H1 (cell line): ENCODE measurements at regions not wholly inside any gene's neighbourhood (a gene's known extent, or its start where the extent isn't known, plus 50 kb on each side); places are given as distances from the start of the nearest gene placed in this dataset.

Source experiments
- CTCF ChIA-PET: fragments of 300-600 bp; sonication (Branson Sonifier 250); formaldehyde crosslinking; loops from one replicate; lab custom pipeline; 2021; ENCODE audit not compliant: partially characterized antibody; lab: Charles Lee
- POLR2A ChIA-PET: fragments of 300-600 bp; sonication (Branson Sonifier 250); formaldehyde crosslinking; loops from one replicate; lab custom pipeline; 2021; ENCODE audit warnings: inconsistent platforms; ENCODE audit not compliant: partially characterized antibody; lab: Charles Lee
- DNase-seq, 2 experiments: peaks; one replicate each; pipeline versions ENCODE4 v3.0.0 to v3.0.0-alpha.2; 2010 to 2022; ENCODE audit warnings: low spot score in 2 of 2, low read depth in 1 of 2, mixed read lengths in 1 of 2
- FAIRE-seq: peaks from 2 replicates; lab custom pipeline; 2011; peaks lifted over from hg19 to GRCh38; lab: Jason Lieb, UNC
- H2AFZ ChIP-seq: 2 replicates; pipeline ENCODE4 v1.8.1; 2012; ENCODE audit warnings: low read length, inconsistent platforms
- H2AK5ac ChIP-seq: 2 replicates; pipeline ENCODE4 v1.6.1; 2013; ENCODE audit warnings: low read depth, low read length
- H2BK120ac ChIP-seq: replicated peaks from 2 replicates; pipeline ENCODE3; 2013; ENCODE audit warnings: low read depth, low read length, inconsistent platforms
- H2BK12ac ChIP-seq: 2 replicates; pipeline ENCODE4 v1.6.1; 2013; ENCODE audit warnings: low read depth, low read length
- H2BK15ac ChIP-seq: 2 replicates; pipeline ENCODE4 v1.6.1; 2013; ENCODE audit warnings: low read length
- H2BK20ac ChIP-seq: 2 replicates; pipeline ENCODE4 v1.6.1; 2013; ENCODE audit warnings: low read length
- H2BK5ac ChIP-seq: 2 replicates; pipeline ENCODE4 v1.6.1; 2013; ENCODE audit warnings: low read depth, low read length
- H3K14ac ChIP-seq: 2 replicates; pipeline ENCODE4 v1.6.1; 2013; ENCODE audit warnings: inconsistent platforms; ENCODE audit not compliant: insufficient read length
- H3K18ac ChIP-seq: 2 replicates; pipeline ENCODE4 v1.6.1; 2013; ENCODE audit warnings: low read length; ENCODE audit errors: extremely low read depth
- H3K23ac ChIP-seq: 2 replicates; pipeline ENCODE4 v1.6.1; 2013; ENCODE audit warnings: inconsistent platforms; ENCODE audit not compliant: insufficient read length
- H3K23me2 ChIP-seq: 2 replicates; pipeline ENCODE4 v1.6.1; 2013; ENCODE audit warnings: low read depth, low read length
- H3K27ac ChIP-seq: 2 replicates; pipeline ENCODE4 v1.6.1; 2011; ENCODE audit warnings: low read depth, low read length, inconsistent platforms
- H3K27me3 ChIP-seq, 4 experiments: replicated peaks in 1 of 4; 1 replicate in 1 of 4; 2 replicates in 3 of 4; pipeline versions ENCODE4 v1.6.1 to v1.8.1; 2011 to 2013; ENCODE audit warnings: low read length in 3 of 4, mild to moderate bottlenecking in 3 of 4, inconsistent platforms in 2 of 4, mixed read lengths in 2 of 4, moderate library complexity in 1 of 4; ENCODE audit not compliant: control insufficient read depth in 3 of 4, insufficient read depth in 3 of 4; ENCODE audit errors: extremely low read depth in 1 of 4
- H3K36me3 ChIP-seq, 4 experiments: 2 replicates each; pipeline versions ENCODE4 v1.6.1 to v1.8.1; 2011 to 2013; ENCODE audit warnings: mild to moderate bottlenecking in 4 of 4, low read length in 3 of 4, moderate library complexity in 2 of 4, control low read depth in 1 of 4, inconsistent platforms in 1 of 4; ENCODE audit not compliant: insufficient read depth in 4 of 4, control insufficient read depth in 2 of 4
- H3K4ac ChIP-seq: replicated peaks from 2 replicates; pipeline ENCODE3; 2013; ENCODE audit warnings: low read length, low read depth, mixed read lengths, inconsistent platforms; ENCODE audit not compliant: insufficient read length
- H3K4me1 ChIP-seq, 4 experiments: replicated peaks in 1 of 4; 1 replicate in 1 of 4; 2 replicates in 3 of 4; pipeline versions ENCODE4 v1.6.1 to v1.8.1; 2011 to 2013; ENCODE audit warnings: low read length in 3 of 4, inconsistent platforms in 2 of 4, mixed read lengths in 1 of 4; ENCODE audit not compliant: insufficient read depth in 4 of 4, control insufficient read depth in 3 of 4
- H3K4me2 ChIP-seq, 2 experiments: 2 replicates each; pipeline versions ENCODE4 v1.6.1 to v1.8.1; 2011 to 2013; ENCODE audit warnings: low read depth in 2 of 2, low read length in 2 of 2, control low read depth in 1 of 2, inconsistent platforms in 1 of 2, mild to moderate bottlenecking in 1 of 2; ENCODE audit not compliant: insufficient read depth in 1 of 2
- H3K4me3 ChIP-seq, 4 experiments: fragments of 200-600, 300-600 bp in 1 of 4; sonication (generic), shearing (Covaris generic), sonication (Bioruptor Twin) in 1 of 4; 2 replicates each; pipeline versions ENCODE4 v1.5.1 to v1.8.1; 2011 to 2016; ENCODE audit warnings: low read length in 4 of 4, low read depth in 3 of 4, control low read depth in 2 of 4, inconsistent platforms in 2 of 4, mild to moderate bottlenecking in 2 of 4, mixed read lengths in 1 of 4, moderate library complexity in 1 of 4; ENCODE audit not compliant: insufficient read depth in 2 of 4; ENCODE audit errors: extremely low read depth in 1 of 4
- H3K56ac ChIP-seq: replicated peaks from 2 replicates; pipeline ENCODE3; 2013; ENCODE audit warnings: low read depth, mild to moderate bottlenecking, mixed read lengths, low read length, inconsistent platforms; ENCODE audit not compliant: insufficient read length
- H3K79me1 ChIP-seq: 2 replicates; pipeline ENCODE4 v1.6.1; 2013; ENCODE audit warnings: low read depth, low read length, control low read depth
- H3K79me2 ChIP-seq, 2 experiments: 2 replicates each; pipeline versions ENCODE4 v1.6.1 to v1.8.1; 2012 to 2013; ENCODE audit warnings: low read length in 2 of 2, mild to moderate bottlenecking in 2 of 2, inconsistent platforms in 1 of 2; ENCODE audit not compliant: insufficient read depth in 2 of 2, control insufficient read depth in 1 of 2
- H3K9ac ChIP-seq, 4 experiments: replicated peaks in 1 of 4; 1 replicate in 1 of 4; 2 replicates in 3 of 4; pipeline versions ENCODE4 v1.6.1 to v1.8.1; 2011 to 2013; ENCODE audit warnings: low read depth in 3 of 4, low read length in 3 of 4, control low read depth in 2 of 4, mild to moderate bottlenecking in 2 of 4, moderate library complexity in 2 of 4, inconsistent platforms in 1 of 4; ENCODE audit errors: extremely low read depth in 1 of 4
- H3K9me3 ChIP-seq, 2 experiments: 2 replicates each; pipeline versions ENCODE4 v1.6.1 to v1.8.1; 2012 to 2013; ENCODE audit warnings: mild to moderate bottlenecking in 2 of 2, moderate library complexity in 2 of 2, control low read depth in 1 of 2, inconsistent platforms in 1 of 2, low read depth in 1 of 2, low read length in 1 of 2, mixed read lengths in 1 of 2; ENCODE audit not compliant: insufficient read depth in 2 of 2
- H4K20me1 ChIP-seq, 2 experiments: replicated peaks in 1 of 2; 2 replicates each; pipeline versions ENCODE3 to v1.8.1; 2011 to 2013; ENCODE audit warnings: inconsistent platforms in 2 of 2, low read length in 2 of 2, mild to moderate bottlenecking in 1 of 2; ENCODE audit not compliant: insufficient read depth in 2 of 2, control insufficient read depth in 1 of 2
- H4K5ac ChIP-seq: 2 replicates; pipeline ENCODE4 v1.6.1; 2013; ENCODE audit warnings: low read length, low read depth, mixed read lengths, inconsistent platforms; ENCODE audit not compliant: insufficient read length
- H4K8ac ChIP-seq: 2 replicates; pipeline ENCODE4 v1.8.0; 2013; ENCODE audit warnings: mild to moderate bottlenecking, moderate library complexity, low read length, inconsistent platforms; ENCODE audit not compliant: insufficient read depth; ENCODE audit errors: extremely low read depth
- H4K91ac ChIP-seq: replicated peaks from 2 replicates; pipeline ENCODE3; 2013; ENCODE audit warnings: low read length, mixed read lengths, inconsistent platforms; ENCODE audit not compliant: insufficient read length
- RAD21 ChIP-seq, 2 experiments: IDR thresholded peaks in 1 of 2; conservative IDR thresholded peaks in 1 of 2; 2 replicates each; pipeline ENCODE4 v1.6.1; 2011; ENCODE audit warnings: low read depth in 2 of 2, low read length in 2 of 2, improper control_type of control experiment in 1 of 2, inconsistent platforms in 1 of 2, mild to moderate bottlenecking in 1 of 2, moderate library complexity in 1 of 2
- WGBS, 2 experiments: shearing (Covaris generic) in 1 of 2; methylation state at CpG; one replicate each; pipeline versions ENCODE4 v1.1.6 to v1.1.7; 2013 to 2015; ENCODE audit warnings: low lambda C conversion rate in 2 of 2, mixed read lengths in 2 of 2, inconsistent platforms in 1 of 2, low coverage in 1 of 2, missing lambda C conversion rate in 1 of 2; ENCODE audit not compliant: insufficient replicate concordance in 2 of 2, insufficient coverage in 1 of 2, insufficient read length in 1 of 2; ENCODE audit errors: extremely low coverage in 1 of 2, missing lambda C conversion rate in 1 of 2; 5-methylcytosine and 5-hydroxymethylcytosine counted together
- TF ChIP-seq, protein P1 (sequence below), 3 experiments: IDR thresholded peaks; 1 replicate in 2 of 3; 2 replicates in 1 of 3; pipeline versions ENCODE4 v1.5.1 to v1.6.1; 2011; ENCODE audit warnings: low read length in 3 of 3, mild to moderate bottlenecking in 3 of 3, inconsistent platforms in 2 of 3, low read depth in 1 of 3, moderate library complexity in 1 of 3; ENCODE audit not compliant: insufficient read depth in 1 of 3; ENCODE audit errors: control extremely low read depth in 1 of 3

DNA sequence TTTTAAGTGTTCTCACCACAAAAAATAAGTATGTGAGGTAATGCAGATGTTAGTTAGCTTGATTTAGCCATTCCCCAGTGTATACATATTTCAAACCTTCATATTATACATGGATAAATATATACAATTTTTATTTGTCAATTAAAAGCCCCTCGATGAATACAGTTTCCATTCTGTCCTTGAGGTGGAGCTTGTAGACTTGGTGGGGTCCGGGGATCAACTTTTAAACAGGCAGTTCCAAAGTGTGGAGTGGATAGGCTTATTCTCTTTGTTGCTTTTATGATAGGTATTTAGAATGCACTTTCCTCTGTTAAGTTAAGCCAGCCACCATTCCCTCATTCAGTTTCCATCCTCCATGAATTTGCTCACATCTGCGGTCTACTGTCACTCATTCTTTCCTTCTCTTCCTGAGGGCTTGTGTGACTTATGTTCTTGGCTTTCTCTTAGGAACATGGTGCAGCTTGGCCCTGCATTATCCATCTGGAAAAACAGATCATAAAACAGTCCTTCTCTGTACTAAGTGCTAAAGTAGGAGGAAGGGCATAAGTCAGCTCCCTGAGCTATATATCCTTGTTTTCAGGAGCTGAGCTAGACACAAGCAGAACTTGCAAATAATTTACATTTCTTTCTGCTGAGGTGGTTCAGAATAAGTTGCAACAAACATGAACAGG lies 149.1 kb downstream of the NFKBIZ start:
- H3K9me3 ChIP-seq = no peaks in the 10 kb centered on the region
- POLR2A ChIA-PET = no interaction called here
- H3K23ac ChIP-seq = no peak overlapping the region
- H4K91ac ChIP-seq = no peak overlapping the region
- peak overlapping the region; percentile 71; the same call in 1 of the 2 replicates for H2AFZ ChIP-seq
- no peak overlapping the region for H3K18ac ChIP-seq
- H3K79me1 ChIP-seq = no peaks in the 10 kb centered on the region
- no peaks in the 10 kb centered on the region for H3K27me3 ChIP-seq
- H3K4me2 ChIP-seq = no peak overlapping the region
- H4K20me1 ChIP-seq = no peaks in the 10 kb centered on the region
- no peak overlapping the region for H2AK5ac ChIP-seq
- no peaks in the 10 kb centered on the region for H3K23me2 ChIP-seq
- H4K8ac ChIP-seq = no peak overlapping the region
- no peaks in the 10 kb centered on the region for H3K4me1 ChIP-seq
- no peak overlapping the region for H3K27ac ChIP-seq
- no peak overlapping the region for H2BK20ac ChIP-seq
- TF ChIP-seq, protein P1, sequence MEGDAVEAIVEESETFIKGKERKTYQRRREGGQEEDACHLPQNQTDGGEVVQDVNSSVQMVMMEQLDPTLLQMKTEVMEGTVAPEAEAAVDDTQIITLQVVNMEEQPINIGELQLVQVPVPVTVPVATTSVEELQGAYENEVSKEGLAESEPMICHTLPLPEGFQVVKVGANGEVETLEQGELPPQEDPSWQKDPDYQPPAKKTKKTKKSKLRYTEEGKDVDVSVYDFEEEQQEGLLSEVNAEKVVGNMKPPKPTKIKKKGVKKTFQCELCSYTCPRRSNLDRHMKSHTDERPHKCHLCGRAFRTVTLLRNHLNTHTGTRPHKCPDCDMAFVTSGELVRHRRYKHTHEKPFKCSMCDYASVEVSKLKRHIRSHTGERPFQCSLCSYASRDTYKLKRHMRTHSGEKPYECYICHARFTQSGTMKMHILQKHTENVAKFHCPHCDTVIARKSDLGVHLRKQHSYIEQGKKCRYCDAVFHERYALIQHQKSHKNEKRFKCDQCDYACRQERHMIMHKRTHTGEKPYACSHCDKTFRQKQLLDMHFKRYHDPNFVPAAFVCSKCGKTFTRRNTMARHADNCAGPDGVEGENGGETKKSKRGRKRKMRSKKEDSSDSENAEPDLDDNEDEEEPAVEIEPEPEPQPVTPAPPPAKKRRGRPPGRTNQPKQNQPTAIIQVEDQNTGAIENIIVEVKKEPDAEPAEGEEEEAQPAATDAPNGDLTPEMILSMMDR (IDR thresholded peaks at IDR 0.05; ENCODE audit: control extremely low read depth in 1 of 3, insufficient read depth in 1 of 3, low read depth in 1 of 3, low read length in 3 of 3) = no peak
- TF ChIP-seq RAD21 (IDR thresholded peaks at IDR 0.05 in 1 of 2, conservative IDR thresholded peaks at IDR 0.05 in 1 of 2; ENCODE audit: low read depth in 2 of 2, low read length in 2 of 2) = peak in 1 of 2 experiments; percentile 28; a peak in 2 of 4 replicates
- TF ChIP-seq, all 59 proteins: peak for 1
- Histone ChIP-seq H3K14ac (no peak overlapping the region), H4K5ac (no peak overlapping the region), H2BK5ac (no peak overlapping the region), H3K79me2 (no peaks in the 10 kb centered on the region), H3K4ac (no peak overlapping the region), H3K4me3 (no peak overlapping the region), H2BK15ac (no peak overlapping the region), H3K36me3 (no peaks in the 10 kb centered on the region), H3K9ac (no peak overlapping the region), H2BK12ac (no peak overlapping the region), H2BK120ac (no peak overlapping the region), H3K56ac (no peak overlapping the region)
- no peak for DNase-seq
- no peak for FAIRE-seq
- 94% methylated on average over 3 of the region's 3 CpGs; no CpG with 5 or more reads in 1 of the 2 experiments for WGBS, 2 experiments
- CTCF ChIA-PET = interaction anchor here (0.6 to 2.3 kb wide), 8 partner anchors 9 to 544 kb away, joined by 3 to 7 read pairs (median 3); no protein-coding TSS in a partner anchor
